Right atrium auricular region (tissue), 2 donors: ENCODE measurements at regions not wholly inside any gene's neighbourhood (a gene's known extent, or its start where the extent isn't known, plus 50 kb on each side); places are given as distances from the start of the nearest gene placed in this dataset.

Experiments
- DNase-seq: peaks from one replicate; pipeline ENCODE4 v3.0.0-alpha.2; 2019; ENCODE audit warnings: low spot score
- H3K27ac ChIP-seq, 2 donors: fragments of 200-600 bp; sonication (generic); 1 replicate in 1 of 2; 2 replicates in 1 of 2; pipeline ENCODE4 v1.5.1; 2016 to 2019
- H3K27me3 ChIP-seq, 2 donors: fragments of 200-600 bp; sonication (generic); one replicate each; pipeline versions ENCODE4 v1.5.1 to v1.6.0; 2017 to 2019
- H3K36me3 ChIP-seq: fragments of 200-600 bp; sonication (generic); one replicate; pipeline ENCODE4 v1.5.1; 2016
- H3K4me1 ChIP-seq, 2 donors: fragments of 200-600 bp; sonication (generic); one replicate each; pipeline versions ENCODE4 v1.5.1 to v1.6.0; 2017 to 2019
- H3K4me3 ChIP-seq, 2 donors: fragments of 200-600 bp; sonication (generic); 1 replicate in 1 of 2; 2 replicates in 1 of 2; pipeline ENCODE4 v1.5.1; 2017 to 2019; ENCODE audit warnings: mild to moderate bottlenecking in 1 of 2, moderate library complexity in 1 of 2
- H3K9me3 ChIP-seq, 2 donors: fragments of 200-600 bp; sonication (generic); one replicate each; pipeline ENCODE4 v1.5.1; 2019
- CTCF ChIP-seq, 2 donors: fragments of 200-600 bp; sonication (generic); IDR thresholded peaks; one replicate each; pipeline ENCODE4 v1.5.1; 2019; ENCODE audit warnings: antibody characterized with exemption in 2 of 2

GRCh38 chr2:126846241-126846640 is 52.4 kb upstream of the TEX51 start:
- Histone ChIP-seq H3K36me3 (no peaks in the 10 kb centered on the region), H3K4me3 (no peak overlapping the region), H3K9me3 (no peaks in the 10 kb centered on the region), H3K27me3 (no peaks in the 10 kb centered on the region), H3K27ac (no peak overlapping the region), H3K4me1 (no peaks in the 10 kb centered on the region)
- no peak for DNase-seq
- no peak for TF ChIP-seq CTCF (IDR thresholded peaks at IDR 0.05)
